HepG2 (cell line): ENCODE measurements at regions not wholly inside any gene's neighbourhood (a gene's known extent, or its start where the extent isn't known, plus 50 kb on each side); places are given as distances from the start of the nearest gene placed in this dataset.
A peak's percentile ranks its signal among the peaks of the same experiment; 100 is the strongest.

Experiments used
- ATAC-seq: fragments of 200-7000 bp; cut with Tn5 transposase; 3 replicates; pipeline ENCODE4 v1.9.1; 2020; ENCODE audit warnings: mild to moderate bottlenecking, moderate library complexity
- BruUV-seq: library from RNA; stranded (reverse); fragments of 400-500 nt; replicated peaks from 2 replicates; lab custom pipeline; 2021; lab: Mats Ljungman, UMichigan
- CTCF ChIA-PET: fragments of 300-600 bp; formaldehyde crosslinking; extraction: SDS; loops from one replicate; lab custom pipeline; 2021; ENCODE audit warnings: low total read pairs, inconsistent platforms, low intra/inter-chr PET ratio; lab: Yijun Ruan, JAX
- POLR2A ChIA-PET: fragments of 350-600 bp; sonication (Branson Sonifier 250); formaldehyde crosslinking; loops from one replicate; lab custom pipeline; 2020; ENCODE audit warnings: antibody characterized with exemption, inconsistent platforms; lab: Yijun Ruan, JAX
- DNase-seq: peaks from one replicate; pipeline ENCODE4 v3.0.0-alpha.2; 2015; ENCODE audit warnings: low spot score
- FAIRE-seq: peaks from 3 replicates; lab custom pipeline; 2011; peaks lifted over from hg19 to GRCh38; lab: Jason Lieb, UNC
- H2AFZ ChIP-seq: one replicate; pipeline ENCODE4 v1.6.1; 2011; ENCODE audit warnings: low read length, inconsistent platforms
- H3K27ac ChIP-seq: fragments of 300-600 bp; 3 replicates; pipeline ENCODE4 v1.8.0; 2011; ENCODE audit warnings: mixed run types, mild to moderate bottlenecking, mixed read lengths, low read length, inconsistent platforms; ENCODE audit not compliant: insufficient read depth; ENCODE audit errors: extremely low read length
- H3K27me3 ChIP-seq, 2 experiments: fragments of 200-600 bp in 1 of 2; 2 replicates in 1 of 2; 3 replicates in 1 of 2; pipeline versions ENCODE4 v1.6.0 to v1.8.0; 2011; ENCODE audit warnings: low read length in 2 of 2, mild to moderate bottlenecking in 2 of 2, moderate library complexity in 2 of 2, inconsistent platforms in 1 of 2; ENCODE audit not compliant: insufficient read depth in 2 of 2, control insufficient read depth in 1 of 2
- H3K36me3 ChIP-seq, 2 experiments: fragments of 200-600 bp in 1 of 2; replicated peaks in 1 of 2; 2 replicates in 1 of 2; 3 replicates in 1 of 2; pipeline versions ENCODE4 v1.5.1 to v1.8.0; 2011; ENCODE audit warnings: low read length in 2 of 2, inconsistent platforms in 1 of 2; ENCODE audit not compliant: insufficient read depth in 2 of 2, control insufficient read depth in 1 of 2
- H3K4me1 ChIP-seq: 2 replicates; pipeline ENCODE4 v1.5.1; 2012; ENCODE audit warnings: low read length, inconsistent platforms; ENCODE audit not compliant: insufficient read depth
- H3K4me2 ChIP-seq: 2 replicates; pipeline ENCODE4 v1.6.0; 2011; ENCODE audit warnings: low read depth, low read length, inconsistent platforms
- H3K4me3 ChIP-seq, 3 experiments: fragments of 200-600 bp in 1 of 3; sonication (generic), shearing (Covaris generic) in 1 of 3; replicated peaks in 1 of 3; 2 replicates each; pipeline ENCODE4 v1.5.1; 2011 to 2016; ENCODE audit warnings: low read length in 3 of 3, inconsistent platforms in 2 of 3, low read depth in 2 of 3, mild to moderate bottlenecking in 2 of 3, control low read depth in 1 of 3, mixed read lengths in 1 of 3; ENCODE audit not compliant: insufficient read depth in 1 of 3
- H3K79me2 ChIP-seq: one replicate; pipeline ENCODE4 v1.6.1; 2011; ENCODE audit warnings: low read length, inconsistent platforms; ENCODE audit not compliant: insufficient read depth
- H3K9ac ChIP-seq: 2 replicates; pipeline ENCODE4 v1.6.0; 2011; ENCODE audit warnings: mild to moderate bottlenecking, low read depth, low read length, inconsistent platforms; ENCODE audit not compliant: insufficient read depth
- H3K9me3 ChIP-seq: 2 replicates; pipeline ENCODE4 v1.5.1; 2012; ENCODE audit warnings: mild to moderate bottlenecking, low read length
- H4K20me1 ChIP-seq: 2 replicates; pipeline ENCODE4 v1.6.0; 2011; ENCODE audit warnings: inconsistent platforms, mild to moderate bottlenecking, low read length, moderate library complexity; ENCODE audit not compliant: insufficient read depth
- CREB3 ChIP-seq: sonication (generic); formaldehyde crosslinking; IDR thresholded peaks from 2 replicates; pipeline ENCODE4 v1.5.0; 2020; ENCODE audit warnings: missing genetic modification reagents
- ELK4 ChIP-seq: sonication (generic); formaldehyde crosslinking; IDR thresholded peaks from 2 replicates; pipeline ENCODE4 v1.9.0; 2021; ENCODE audit warnings: missing genetic modification reagents, borderline replicate concordance
- MNT ChIP-seq: fragments of 450-650 bp; IDR thresholded peaks from 2 replicates; pipeline ENCODE4 v1.6.1; 2016
- NR2F6 ChIP-seq, 2 experiments: IDR thresholded peaks; 2 replicates each; pipeline ENCODE4 v1.6.1; 2016; ENCODE audit warnings: antibody characterized with exemption in 1 of 2, mild to moderate bottlenecking in 1 of 2
- PATZ1 ChIP-seq: sonication (generic); formaldehyde crosslinking; IDR thresholded peaks from 2 replicates; pipeline ENCODE4 v1.4.0; 2020; ENCODE audit warnings: missing genetic modification reagents
- SALL1 ChIP-seq: sonication (generic); formaldehyde crosslinking; IDR thresholded peaks from 2 replicates; pipeline ENCODE4 v1.8.0; 2022; ENCODE audit warnings: mild to moderate bottlenecking, missing genetic modification reagents
- SIX4 ChIP-seq: sonication (generic); formaldehyde crosslinking; IDR thresholded peaks from 2 replicates; pipeline ENCODE4 v1.4.0; 2020; ENCODE audit warnings: missing genetic modification reagents
- TFDP2 ChIP-seq: sonication (generic); formaldehyde crosslinking; IDR thresholded peaks from 2 replicates; pipeline ENCODE4 v1.4.0; 2020; ENCODE audit warnings: missing genetic modification reagents
- ZBTB49 ChIP-seq: sonication (generic); formaldehyde crosslinking; IDR thresholded peaks from 2 replicates; pipeline ENCODE4 v1.4.0; 2020; ENCODE audit warnings: missing genetic modification reagents, borderline replicate concordance
- ZIK1 ChIP-seq: sonication (generic); formaldehyde crosslinking; IDR thresholded peaks from 2 replicates; pipeline ENCODE4 v1.5.0; 2020; ENCODE audit warnings: mild to moderate bottlenecking, low read depth, missing genetic modification reagents, borderline replicate concordance
- ZNF576 ChIP-seq: sonication (generic); formaldehyde crosslinking; IDR thresholded peaks from 2 replicates; pipeline ENCODE4 v1.4.0; 2020; ENCODE audit warnings: mild to moderate bottlenecking, missing genetic modification reagents
- ZNF724P ChIP-seq: sonication (generic); formaldehyde crosslinking; IDR thresholded peaks from 2 replicates; pipeline ENCODE4 v1.8.0; 2022; ENCODE audit warnings: missing genetic modification reagents, borderline replicate concordance
- ZNF749 ChIP-seq: sonication (generic); formaldehyde crosslinking; IDR thresholded peaks from 2 replicates; pipeline ENCODE4 v1.8.0; 2022; ENCODE audit warnings: mild to moderate bottlenecking, missing genetic modification reagents, moderate library complexity, borderline replicate concordance
- WGBS: methylation state at CpG from one replicate; pipeline ENCODE4 v1.1.6; 2017; ENCODE audit warnings: low lambda C conversion rate; 5-methylcytosine and 5-hydroxymethylcytosine counted together
- in situ Hi-C: cut with HindIII; loops from 2 replicates; pipeline ENCODE4 v1.10.0; 2017; ENCODE audit warnings: low pct_unique_long_range_greater_than_20kb; ENCODE audit not compliant: extremely low pct_ligation_motif_present
- intact Hi-C: fragments of 100-400 bp; cut with micrococcal nuclease; formaldehyde crosslinking; loops from one replicate; pipeline ENCODE4 v1.10.0; 2022; ENCODE audit not compliant: unreplicated experiment

- Histone ChIP-seq H3K4me1 (peaks cover 32% of the 10 kb centered on the region), H3K4me3 (no peak overlapping the region), H3K27me3 (no peaks in the 10 kb centered on the region), H4K20me1 (no peaks in the 10 kb centered on the region), H3K9me3 (no peaks in the 10 kb centered on the region), H3K4me2 (0 out of 2 replicates have a peak overlapping the region, but pooled peaks have one; percentile 25), H2AFZ (no peak overlapping the region), H3K36me3 (no peaks in the 10 kb centered on the region), H3K27ac (no peak overlapping the region), H3K79me2 (no peaks in the 10 kb centered on the region), H3K9ac (no peak overlapping the region)
- no TSS peak for BruUV-seq
- in situ Hi-C loops (no loop called here), intact Hi-C loops (no loop called here)
- WGBS, result 24% methylated on average over 6 of the region's 6 CpGs
- DNase-seq, result no peak
- TF ChIP-seq CREB3 (CRISPR knock-in tag), result no peak
- no peak for TF ChIP-seq ZNF576 (CRISPR knock-in tag)
- TF ChIP-seq NR2F6 (IDR thresholded peaks at IDR 0.05), result 0 out of 2 replicates have a peak, but pooled peaks have one; percentile 26
- no peak for TF ChIP-seq NR2F6 (CRISPR knock-in tag; IDR thresholded peaks at IDR 0.05)
- TF ChIP-seq SIX4 (CRISPR knock-in tag), result no peak
- TF ChIP-seq ZNF724P (CRISPR knock-in tag), result no peak
- TF ChIP-seq ELK4, result no peak
- no peak for TF ChIP-seq ZIK1 (CRISPR knock-in tag)
- TF ChIP-seq TFDP2, result no peak
- no peak for TF ChIP-seq ZBTB49 (CRISPR knock-in tag)
- TF ChIP-seq MNT, result no peak
- no peak for TF ChIP-seq ZNF749 (CRISPR knock-in tag)
- peak; percentile 55; the same call in 1 of the 2 replicates for TF ChIP-seq SALL1 (CRISPR knock-in tag)
- TF ChIP-seq PATZ1 (CRISPR knock-in tag), result 0 out of 2 replicates have a peak, but pooled peaks have one; percentile 47
- peak; percentile 36 for FAIRE-seq
- ChIA-PET CTCF (no interaction called here), POLR2A (no interaction called here)
- ATAC-seq, result peak; percentile 84
These were observed 250.7 kb downstream of the RNF144A start for GRCh38 chr2:7167801-7168411.
